HG03457 (cell line): ENCODE measurements at regions not wholly inside any gene's neighbourhood (a gene's known extent, or its start where the extent isn't known, plus 50 kb on each side); places are given as distances from the start of the nearest gene placed in this dataset.
"Not testable (repeated sequence)": the region's sequence is repeated elsewhere in the genome, so short reads cannot be mapped to it uniquely, and the experiment has no call there.

Experiments used
- ATAC-seq: cut with Tn5 transposase; IDR thresholded peaks from one replicate; pipeline ENCODE4 v1.9.1; 2021; ENCODE audit warnings: moderate number of reproducible peaks; ENCODE audit not compliant: unreplicated experiment

DNA sequence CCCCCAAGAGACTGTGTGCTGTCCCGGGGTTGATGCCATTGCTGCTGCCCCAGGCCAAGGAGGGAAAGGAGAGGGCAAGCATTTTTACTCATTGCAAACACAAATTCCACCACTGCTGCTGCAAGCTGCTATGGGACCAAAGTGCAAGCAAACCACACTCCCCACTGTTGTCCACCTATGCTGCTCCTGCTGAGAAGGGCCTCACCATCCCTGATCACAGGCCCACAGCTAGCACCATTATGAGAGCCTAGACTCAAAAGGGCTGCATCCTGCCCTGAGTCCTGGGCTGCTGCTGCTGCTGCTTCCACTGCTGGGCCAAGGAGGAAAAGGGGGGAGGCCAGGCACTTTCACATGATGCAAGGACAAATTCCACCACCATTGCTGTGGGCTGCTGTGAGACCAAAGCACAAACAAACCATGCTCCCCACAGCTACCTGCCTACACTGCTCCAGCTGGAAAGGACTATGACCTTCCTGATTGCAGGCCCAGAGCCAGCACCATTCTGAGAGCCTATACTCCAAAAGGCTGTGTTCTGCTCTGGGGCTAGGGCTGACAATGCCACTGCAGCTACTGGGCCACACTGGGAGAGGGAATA, 218.2 kb upstream of the ZCCHC13 start:
- ATAC-seq, result no peak

DNA sequence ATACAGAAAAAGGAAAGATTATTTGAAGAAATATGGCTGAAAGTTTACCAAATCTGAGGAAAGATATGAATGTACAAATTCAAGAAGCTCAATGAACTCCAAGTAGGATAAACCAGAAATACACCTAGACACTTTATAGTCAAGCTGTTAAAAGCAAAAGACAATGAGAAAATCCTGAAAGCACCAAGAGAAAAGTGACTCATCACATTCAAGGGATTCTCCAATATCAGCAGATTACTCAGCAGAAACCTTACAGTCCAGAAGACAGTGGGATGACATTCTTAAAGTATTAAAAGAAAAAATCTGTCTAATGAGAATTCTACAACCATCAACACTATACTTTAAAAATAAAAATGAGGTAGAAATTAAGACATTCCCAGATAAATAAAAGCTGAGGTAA, 223.8 kb upstream of the ZCCHC13 start:
- ATAC-seq, result no peak

DNA sequence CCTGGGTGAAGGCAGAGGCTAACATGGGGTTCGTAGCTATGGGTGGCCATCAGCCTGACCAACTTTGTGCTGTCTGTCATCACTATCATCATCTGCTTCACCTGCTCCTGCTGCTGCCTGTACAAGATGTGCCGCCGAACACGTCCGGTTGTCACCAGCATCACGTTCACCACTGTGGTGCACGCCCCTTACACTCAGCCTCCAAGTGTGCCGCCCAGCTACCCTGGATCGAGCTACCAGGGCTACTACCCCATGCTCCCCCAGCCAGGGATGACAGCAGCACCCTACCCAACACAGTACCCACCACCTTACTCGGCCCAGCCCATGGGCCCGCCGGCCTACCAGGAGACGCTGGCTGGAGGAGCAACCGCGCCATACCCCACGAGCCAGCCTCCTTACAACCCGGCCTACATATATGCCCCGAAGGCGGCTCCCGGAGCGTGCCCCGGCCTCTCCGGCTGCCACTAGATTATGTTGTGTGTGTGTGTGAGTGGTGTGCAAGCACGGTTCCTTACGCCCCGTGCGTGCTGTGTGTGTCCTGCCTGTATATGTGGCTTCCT, 213.4 kb upstream of the XIST start:
- no peak for ATAC-seq

DNA sequence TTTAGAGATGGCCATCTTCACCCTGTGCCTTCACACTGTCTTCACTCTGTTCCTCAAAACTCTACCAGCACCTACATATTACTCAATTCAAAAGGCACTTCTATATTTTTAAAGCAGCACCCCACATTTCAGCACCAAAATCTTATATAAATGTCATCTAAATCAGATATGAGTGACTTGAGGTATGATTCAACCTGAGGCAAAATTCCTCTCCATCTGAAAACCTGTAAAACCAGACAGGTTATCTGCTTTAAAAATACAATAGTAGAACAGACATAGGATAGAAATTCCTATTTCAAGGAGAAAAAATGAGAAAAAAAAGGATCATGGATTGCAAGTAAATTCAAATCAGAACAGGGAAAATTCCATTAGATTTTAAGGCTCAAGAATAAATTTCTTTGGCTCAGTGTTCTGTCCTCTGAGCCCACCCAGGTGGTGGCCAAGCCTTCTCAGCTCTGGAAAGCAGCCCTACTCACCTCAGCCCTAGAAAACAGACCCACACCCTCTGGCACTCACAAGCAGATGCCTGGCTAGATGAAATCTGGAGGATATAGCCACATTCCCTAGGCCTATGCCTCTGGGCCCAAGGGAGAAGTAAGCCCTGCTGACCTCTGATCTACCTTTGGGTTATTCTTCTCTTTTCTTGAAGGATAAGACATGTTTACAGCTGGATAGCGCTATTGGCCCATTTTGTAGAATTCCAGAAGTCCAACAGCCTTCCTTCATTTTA, 211.1 kb upstream of the XIST start:
- ATAC-seq, result no peak

DNA sequence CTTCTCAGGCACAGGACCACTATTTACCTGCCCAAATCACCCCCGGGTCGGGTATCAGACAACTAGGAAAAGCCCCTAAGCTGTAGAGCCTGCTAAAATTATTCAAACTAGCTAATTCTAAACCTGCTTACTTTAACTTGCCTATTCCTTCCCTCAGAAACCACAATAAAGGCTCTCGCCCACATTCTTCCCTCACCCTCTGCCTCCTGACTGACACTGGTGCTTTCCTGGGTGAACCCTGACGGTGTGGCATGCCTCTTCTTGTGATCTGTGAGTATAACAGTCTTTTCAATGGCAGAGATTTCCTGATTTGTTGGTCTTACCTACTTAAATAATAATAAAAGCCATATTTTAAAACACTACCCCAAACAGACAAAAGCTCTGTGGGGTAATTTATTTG, 209.4 kb upstream of the XIST start:
- ATAC-seq, result no peak

DNA sequence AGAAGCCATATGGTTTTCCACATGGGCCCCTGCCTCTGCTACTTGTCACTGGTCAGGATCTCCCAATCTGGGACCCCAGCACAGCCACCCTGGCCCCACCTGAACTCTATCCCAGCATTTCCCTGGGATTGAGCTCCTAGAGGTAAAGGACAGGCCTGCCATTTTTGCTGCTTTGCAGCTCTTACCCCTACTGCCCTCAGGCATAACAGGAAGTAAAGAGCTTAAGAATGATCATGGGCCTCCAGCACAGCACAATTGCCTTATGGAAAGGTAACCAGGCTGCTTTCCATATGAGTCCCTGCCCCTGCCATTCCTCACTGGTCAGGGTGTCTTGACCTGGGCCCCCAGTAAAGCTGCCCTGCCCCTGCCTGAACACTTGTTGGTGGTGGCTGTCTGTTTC, 196.6 kb upstream of the XIST start:
- ATAC-seq, result no peak

DNA sequence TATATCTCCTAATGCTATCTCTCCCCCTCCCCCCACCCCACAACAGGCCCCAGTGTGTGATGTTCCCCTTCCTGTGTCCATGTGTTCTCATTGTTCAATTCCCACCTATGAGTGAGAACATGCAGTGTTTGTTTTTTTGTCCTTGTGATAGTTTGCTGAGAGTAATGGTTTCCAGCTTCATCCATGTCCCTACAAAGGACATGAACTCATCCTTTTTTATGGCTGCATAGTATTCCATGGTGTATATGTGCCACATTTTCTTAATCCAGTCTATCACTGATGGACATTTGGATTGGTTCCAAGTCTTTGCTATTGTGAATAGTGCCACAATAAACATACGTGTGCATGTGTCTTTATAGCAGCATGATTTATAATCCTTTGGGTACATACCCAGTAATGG, 181.6 kb upstream of the XIST start:
- ATAC-seq, result not testable (repeated sequence)

DNA sequence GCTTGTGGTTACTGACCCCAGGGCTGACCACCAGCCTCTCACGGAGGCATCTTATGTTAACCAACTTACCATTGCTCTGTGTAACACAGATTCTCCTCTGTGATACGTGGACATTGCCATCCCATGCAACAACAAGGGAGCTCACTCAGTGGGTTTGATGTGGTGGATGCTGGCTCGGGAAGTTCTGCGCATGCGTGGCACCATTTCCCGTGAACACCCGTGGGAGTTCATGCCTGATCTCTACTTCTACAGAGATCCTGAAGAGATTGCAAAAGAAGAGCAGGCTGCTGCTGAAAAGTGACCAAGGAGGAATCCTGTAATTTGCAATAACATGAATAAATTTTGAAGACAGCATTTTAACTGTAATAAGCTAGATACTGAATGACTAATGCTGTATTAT, 179.0 kb upstream of the XIST start:
- ATAC-seq, result not testable (repeated sequence)

DNA sequence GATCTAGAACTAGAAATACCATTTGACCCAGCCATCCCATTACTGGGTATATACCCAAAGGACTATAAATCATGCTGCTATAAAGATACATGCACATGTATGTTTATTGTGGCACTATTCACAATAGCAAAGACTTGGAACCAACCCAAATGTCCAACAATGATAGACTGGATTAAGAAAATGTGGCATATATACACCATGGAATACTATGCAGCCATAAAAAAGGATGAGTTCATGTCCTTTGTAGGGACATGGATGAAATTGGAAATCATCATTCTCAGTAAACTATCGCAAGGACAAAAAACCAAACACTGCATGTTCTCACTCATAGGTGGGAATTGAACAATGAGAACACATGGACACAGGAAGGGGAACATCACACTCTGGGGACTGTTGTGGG, 178.3 kb upstream of the XIST start:
- not testable (repeated sequence) for ATAC-seq

DNA sequence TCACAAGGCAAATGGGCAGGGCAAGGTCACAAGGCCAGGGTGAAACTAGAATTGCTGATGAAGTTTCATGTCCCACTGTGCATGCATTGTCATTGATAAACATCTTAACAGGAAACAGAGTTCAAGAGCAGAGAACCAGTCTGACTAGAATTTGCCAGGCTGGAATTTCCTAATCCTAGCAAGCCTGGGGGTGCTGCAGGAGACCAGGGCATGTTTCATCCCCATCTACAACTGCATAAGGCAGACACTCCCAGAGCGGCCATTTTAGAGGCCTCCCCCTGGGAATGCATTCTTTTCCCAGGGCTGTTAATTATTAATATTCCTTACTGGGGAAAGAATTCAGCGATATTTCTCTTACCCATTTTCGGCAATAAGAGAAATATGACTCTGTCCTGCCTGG, 172.6 kb upstream of the XIST start:
- not testable (repeated sequence) for ATAC-seq

DNA sequence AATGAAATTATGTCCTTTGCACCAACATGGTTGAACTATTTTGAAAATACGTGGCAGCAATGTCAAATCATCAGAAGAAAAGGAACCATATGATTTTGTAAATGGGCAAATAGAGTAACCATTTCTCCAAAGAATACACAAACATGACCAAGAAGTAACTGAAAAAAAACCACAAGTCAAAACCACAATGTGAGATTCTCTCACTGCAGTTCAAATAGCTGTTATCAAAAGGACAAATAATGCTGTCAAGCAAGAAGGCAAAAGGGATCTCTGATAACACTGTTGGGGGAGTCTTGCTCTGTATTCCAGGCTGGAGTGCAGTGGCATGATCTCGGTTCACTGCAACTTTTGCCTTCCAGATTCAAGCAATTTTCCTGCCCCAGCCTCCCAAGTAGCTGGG, 170.7 kb upstream of the XIST start:
- no peak for ATAC-seq

DNA sequence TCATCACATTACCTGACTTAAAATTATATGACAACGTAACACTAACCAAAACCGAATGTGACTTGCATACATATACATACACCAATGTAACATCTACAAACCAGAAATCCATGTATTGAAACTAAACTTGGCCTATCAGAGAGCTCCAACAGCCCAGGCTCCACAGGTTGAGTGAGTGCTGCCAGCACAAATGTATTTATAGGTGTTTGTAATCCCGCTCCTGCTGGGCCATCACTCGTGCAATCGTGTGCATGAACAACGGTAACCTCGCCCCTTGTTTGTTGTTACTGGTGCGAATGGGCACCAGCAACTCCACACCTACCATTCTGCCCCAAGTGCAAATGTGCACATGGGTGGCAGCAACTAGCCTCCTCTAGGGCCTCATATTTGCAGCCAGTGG, 165.7 kb upstream of the XIST start:
- no peak for ATAC-seq

DNA sequence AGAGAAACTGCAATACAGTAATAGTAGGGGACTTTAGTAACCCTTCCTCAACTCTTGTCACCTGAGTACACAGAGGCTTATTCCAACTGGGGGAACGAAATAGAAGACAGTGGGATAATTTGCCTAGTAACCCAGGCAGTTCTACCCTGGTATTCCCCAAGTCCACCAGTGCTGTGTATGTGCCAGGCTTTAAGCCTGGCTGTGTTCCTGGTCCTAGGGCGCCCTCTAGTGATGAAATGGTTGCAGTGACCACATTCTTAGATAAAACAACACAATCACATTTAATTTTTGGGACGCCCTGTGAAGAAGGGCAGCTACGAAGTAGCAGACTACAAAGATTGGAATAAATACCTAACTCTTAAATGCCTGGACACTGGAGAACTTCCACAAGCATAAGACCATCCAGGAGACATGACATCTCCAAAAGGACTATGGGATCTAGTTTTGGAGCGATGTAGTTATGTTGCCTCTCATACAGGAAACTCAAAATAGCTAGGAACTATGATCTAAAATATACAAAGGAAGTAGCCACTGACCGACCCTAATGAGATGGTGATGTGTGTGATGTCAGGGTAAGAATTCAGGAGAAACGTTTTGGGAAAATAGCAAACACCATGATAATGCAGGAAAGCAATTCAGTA, 163.0 kb upstream of the XIST start:
- ATAC-seq, result no peak

DNA sequence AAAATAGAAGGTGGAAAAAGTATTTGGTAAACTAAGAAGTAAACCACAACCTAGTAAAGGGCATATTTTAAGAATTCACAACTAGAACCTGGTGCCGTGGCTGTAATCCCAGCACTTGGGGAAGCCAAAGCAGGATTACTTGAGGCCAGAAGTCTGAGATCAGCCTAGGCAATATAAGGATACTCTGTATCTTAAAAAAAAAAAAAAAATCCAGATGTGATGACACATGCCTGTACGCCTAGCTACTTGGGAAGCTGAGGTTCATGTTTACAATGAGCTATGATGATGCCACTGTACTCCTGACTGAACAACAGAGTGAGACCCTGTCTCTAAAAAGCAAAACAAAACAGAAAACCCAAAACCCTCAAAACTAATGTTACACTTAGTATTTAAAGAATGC, 156.5 kb upstream of the XIST start:
- no peak for ATAC-seq

DNA sequence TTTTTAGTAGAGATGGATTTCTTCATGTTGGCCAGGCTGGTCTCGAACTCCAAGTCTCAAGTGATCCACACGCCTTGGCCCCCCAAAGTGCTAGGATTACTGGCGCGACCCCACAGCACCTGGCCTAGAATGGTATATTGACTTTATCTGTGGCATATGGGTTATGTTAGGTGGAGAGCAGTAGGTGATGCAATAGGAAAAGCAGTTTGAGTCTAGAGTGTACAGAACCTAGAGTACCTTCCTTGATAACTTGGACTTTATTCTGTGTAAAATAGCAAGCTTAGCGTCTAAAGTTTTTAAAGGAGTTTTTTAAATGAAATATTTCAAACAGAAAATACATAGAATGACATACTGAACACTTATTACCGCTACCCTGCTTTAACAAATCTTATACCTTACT, 139.5 kb upstream of the XIST start:
- no peak for ATAC-seq

DNA sequence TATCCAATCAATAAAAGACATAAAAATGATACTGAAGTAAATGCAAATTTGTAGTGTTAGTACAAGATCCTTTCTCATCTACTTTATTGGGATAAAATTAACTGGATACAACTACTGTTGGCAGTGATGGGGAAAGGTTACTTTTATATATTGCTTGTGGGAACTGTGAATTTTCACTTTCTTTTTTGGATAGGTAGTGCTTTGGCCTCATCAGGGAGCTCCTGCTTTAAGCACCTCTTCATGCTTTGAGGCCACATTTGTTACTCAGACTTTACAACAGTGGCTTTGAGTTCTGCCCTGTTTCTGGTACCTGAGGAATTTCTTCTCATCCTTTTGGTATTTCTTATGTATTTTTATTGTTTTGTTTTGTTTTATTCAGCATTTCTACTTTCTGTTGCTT, 134.7 kb upstream of the XIST start:
- ATAC-seq, result no peak

DNA sequence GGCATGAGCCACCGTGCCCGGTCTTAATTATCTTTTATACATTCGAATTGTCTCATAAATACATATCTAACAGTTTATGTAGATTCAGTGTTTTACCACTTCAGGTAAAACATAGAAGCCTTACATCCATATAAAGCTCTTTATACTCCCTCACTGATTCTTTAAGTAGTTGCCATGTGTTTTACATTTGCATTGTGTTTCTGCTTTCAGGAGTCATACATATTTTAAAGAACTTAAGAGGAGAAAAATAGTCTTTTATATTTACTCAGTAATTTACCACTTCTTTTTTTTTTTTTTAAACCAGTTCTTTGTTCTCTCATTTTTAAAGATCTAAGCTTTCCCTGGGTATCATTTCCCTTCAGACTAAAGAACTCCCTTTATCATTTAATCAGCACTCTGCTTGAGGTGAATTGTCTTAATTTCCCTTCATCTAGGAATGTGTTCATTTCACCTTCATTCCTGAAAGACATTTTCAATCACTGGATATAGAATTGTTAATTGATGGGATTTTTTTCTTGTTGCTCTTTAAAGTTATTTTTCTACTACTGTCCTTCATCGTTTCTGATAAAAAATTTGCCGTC, 127.1 kb upstream of the XIST start:
- no peak for ATAC-seq

DNA sequence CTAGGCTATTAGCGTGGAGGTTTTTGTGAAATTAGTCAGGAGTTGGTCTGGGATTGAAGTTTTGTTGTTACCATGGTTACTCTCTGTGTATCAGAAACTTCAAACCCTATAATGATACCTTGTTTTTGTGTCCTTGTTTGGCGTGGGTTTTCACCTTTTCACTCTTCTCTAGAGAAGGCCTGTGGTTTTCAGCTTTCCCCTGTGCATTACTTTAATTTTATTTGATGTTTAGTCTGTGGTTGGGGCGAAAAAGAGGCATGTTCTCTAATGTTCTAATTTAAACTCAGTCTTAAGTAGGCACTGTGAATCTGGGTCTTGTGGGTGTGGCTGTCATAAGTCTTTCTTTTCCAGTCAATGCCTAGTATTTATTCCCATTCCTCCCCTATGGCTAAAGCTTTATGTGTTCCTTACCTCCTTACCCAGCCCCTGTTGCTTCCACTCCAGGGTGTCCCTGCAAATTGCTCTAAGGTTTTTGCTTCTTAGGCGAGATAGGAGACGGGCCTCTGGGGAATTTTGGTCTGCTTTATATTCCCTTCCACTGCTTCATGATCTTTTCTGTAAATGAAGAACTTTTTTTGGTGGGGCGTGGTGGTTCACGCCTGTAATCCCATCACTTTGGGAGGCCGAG, 125.1 kb upstream of the XIST start:
- peak; percentile 65 for ATAC-seq

DNA sequence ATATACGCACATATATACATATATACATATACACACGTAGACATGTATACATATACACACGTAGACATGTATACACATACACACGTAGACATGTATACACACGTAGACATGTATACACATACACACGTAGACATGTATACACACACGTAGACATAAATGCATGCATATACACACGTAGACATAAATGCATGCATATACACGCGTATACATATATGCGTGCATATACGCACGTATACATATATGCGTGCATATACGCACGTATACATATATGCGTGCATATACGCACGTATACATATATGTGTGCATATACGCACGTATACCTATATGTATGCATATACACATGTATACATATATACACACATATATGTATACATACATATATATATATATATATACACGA, 114.9 kb upstream of the XIST start:
- ATAC-seq, result not testable (repeated sequence)

DNA sequence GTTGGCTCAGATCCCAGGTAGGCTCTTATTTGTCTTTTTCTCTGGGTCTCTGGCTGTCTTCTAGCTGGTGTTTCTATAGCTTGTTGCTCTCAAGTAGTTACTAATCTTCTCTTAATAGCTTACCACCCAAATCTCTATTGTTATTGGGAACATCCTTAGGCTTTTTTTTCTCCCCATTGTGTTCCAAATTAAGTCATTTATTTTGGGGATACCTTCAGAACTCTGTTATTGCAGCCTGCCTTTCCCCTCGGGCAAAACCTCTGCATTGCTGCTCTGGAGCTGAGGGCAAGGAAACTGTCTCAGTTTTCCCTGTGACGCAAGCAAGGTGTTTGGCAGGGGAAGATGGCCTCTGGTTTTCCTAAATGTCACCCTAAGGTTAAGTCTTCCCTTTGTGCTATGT, 113.3 kb upstream of the XIST start:
- no peak for ATAC-seq

DNA sequence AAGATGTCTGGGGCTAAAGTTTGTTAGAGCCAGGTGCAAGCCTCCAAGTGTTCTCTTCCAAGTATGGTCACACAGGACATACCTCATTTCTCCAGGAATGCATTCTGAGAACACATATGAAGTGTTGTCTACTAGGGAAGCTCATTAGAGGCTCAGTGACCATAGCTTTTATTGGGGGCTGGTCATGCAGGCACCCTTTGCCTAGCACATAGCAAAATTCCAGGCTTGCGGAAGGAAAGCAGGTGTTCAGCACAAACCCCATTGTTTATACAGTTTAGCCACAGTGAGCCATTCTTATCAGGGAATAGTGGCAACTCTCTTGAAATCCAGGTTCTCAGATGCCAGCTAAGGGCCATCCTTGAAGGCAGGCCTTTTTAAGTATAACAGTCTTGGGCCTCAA, 112.1 kb upstream of the XIST start:
- ATAC-seq, result no peak
